ENCODE measurements at regions not wholly inside any gene's neighbourhood (a gene's known extent, or its start where the extent isn't known, plus 50 kb on each side); places are given as distances from the start of the nearest gene placed in this dataset.

GRCh38 chr18:22114526-22115321, 54.7 kb upstream of the GATA6 start:
- no peak overlapping the region for H3T11ph ChIP-seq (ENCODE audit: low read length)
- no peak for DNase-seq
- no peaks in the 10 kb centered on the region for H3K4me1 ChIP-seq (ENCODE audit: insufficient read depth, low read length)
- no peak overlapping the region for H2BK120ac ChIP-seq (ENCODE audit: low read depth, low read length, poor library complexity, severe bottlenecking)
- WGBS (ENCODE audit: extremely low coverage, insufficient read length, low lambda C conversion rate) = no CpG with 5 or more reads among the region's 7 CpGs
- no peaks in the 10 kb centered on the region for H3K79me1 ChIP-seq (ENCODE audit: insufficient read depth, low read depth, low read length, poor library complexity, severe bottlenecking)
- H3K9ac ChIP-seq (ENCODE audit: extremely low read depth, insufficient read length, low read length) = no peak overlapping the region
- no peak overlapping the region for H3K4ac ChIP-seq (ENCODE audit: low read depth, low read length)
- no peak overlapping the region for H2BK5ac ChIP-seq (ENCODE audit: insufficient read length, low read length)
- no peaks in the 10 kb centered on the region for H3K79me2 ChIP-seq (ENCODE audit: insufficient read depth, low read length)
- H2BK15ac ChIP-seq (ENCODE audit: low read depth, low read length) = no peak overlapping the region
- TF ChIP-seq, protein P1, sequence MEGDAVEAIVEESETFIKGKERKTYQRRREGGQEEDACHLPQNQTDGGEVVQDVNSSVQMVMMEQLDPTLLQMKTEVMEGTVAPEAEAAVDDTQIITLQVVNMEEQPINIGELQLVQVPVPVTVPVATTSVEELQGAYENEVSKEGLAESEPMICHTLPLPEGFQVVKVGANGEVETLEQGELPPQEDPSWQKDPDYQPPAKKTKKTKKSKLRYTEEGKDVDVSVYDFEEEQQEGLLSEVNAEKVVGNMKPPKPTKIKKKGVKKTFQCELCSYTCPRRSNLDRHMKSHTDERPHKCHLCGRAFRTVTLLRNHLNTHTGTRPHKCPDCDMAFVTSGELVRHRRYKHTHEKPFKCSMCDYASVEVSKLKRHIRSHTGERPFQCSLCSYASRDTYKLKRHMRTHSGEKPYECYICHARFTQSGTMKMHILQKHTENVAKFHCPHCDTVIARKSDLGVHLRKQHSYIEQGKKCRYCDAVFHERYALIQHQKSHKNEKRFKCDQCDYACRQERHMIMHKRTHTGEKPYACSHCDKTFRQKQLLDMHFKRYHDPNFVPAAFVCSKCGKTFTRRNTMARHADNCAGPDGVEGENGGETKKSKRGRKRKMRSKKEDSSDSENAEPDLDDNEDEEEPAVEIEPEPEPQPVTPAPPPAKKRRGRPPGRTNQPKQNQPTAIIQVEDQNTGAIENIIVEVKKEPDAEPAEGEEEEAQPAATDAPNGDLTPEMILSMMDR (conservative IDR thresholded peaks at IDR 0.05) = no peak
- peaks cover 3% of the 10 kb centered on the region; the same call in 1 of the 2 replicates for H3K27me3 Mint-ChIP-seq (ENCODE audit: low read depth)
- no peak overlapping the region for H3K23ac ChIP-seq (ENCODE audit: insufficient read length, low read depth, low read length)
- no peak overlapping the region for H2BK20ac ChIP-seq (ENCODE audit: low read depth, low read length, poor library complexity, severe bottlenecking)
- no peak overlapping the region for H2AFZ ChIP-seq (ENCODE audit: low read length)
- no peaks in the 10 kb centered on the region for H4K20me1 ChIP-seq (ENCODE audit: control insufficient read depth, insufficient read depth, insufficient read length)
- no peak overlapping the region for H4K91ac ChIP-seq (ENCODE audit: insufficient read length, low read depth, low read length)
- H2BK12ac ChIP-seq (ENCODE audit: insufficient read length, low read depth, low read length) = no peak overlapping the region
- H3K27me3 ChIP-seq (ENCODE audit: insufficient read depth, low read length) = no peaks in the 10 kb centered on the region
- H3K9me3 ChIP-seq (ENCODE audit: control insufficient read depth, low read depth, low read length) = no peaks in the 10 kb centered on the region
- H3K27ac ChIP-seq (ENCODE audit: insufficient read length, low read depth, low read length) = no peak overlapping the region
- no peak overlapping the region for H2AK5ac ChIP-seq (ENCODE audit: insufficient read length, low read length)
- no peak overlapping the region for H3K56ac ChIP-seq (ENCODE audit: insufficient read length, low read depth, low read length)
- no peak overlapping the region for H3K18ac ChIP-seq (ENCODE audit: insufficient read length, low read depth, low read length)
- no peaks in the 10 kb centered on the region for H3K9me3 Mint-ChIP-seq
- no peak overlapping the region for H3K27ac Mint-ChIP-seq
- no peaks in the 10 kb centered on the region for H3K36me3 Mint-ChIP-seq (ENCODE audit: insufficient read depth in 1 of 3, low read depth in 3 of 3)
- H4K8ac ChIP-seq (replicated peaks; ENCODE audit: insufficient read length, low read depth, low read length) = no peak overlapping the region
- H3K4me2 ChIP-seq (ENCODE audit: insufficient read depth, insufficient read length, low read length) = no peak overlapping the region
- no peaks in the 10 kb centered on the region for H3K23me2 ChIP-seq (ENCODE audit: insufficient read length, low read depth, low read length, poor library complexity, severe bottlenecking)
- no peak overlapping the region for H3K14ac ChIP-seq (ENCODE audit: insufficient read depth, low read length)
- no peak overlapping the region for H3K4me3 Mint-ChIP-seq
- no peak overlapping the region for H4K5ac ChIP-seq (ENCODE audit: insufficient read length, low read depth, low read length)
- H3K4me1 Mint-ChIP-seq = peaks cover 7 to 13% of the 10 kb centered on the region in 2 experiments; a peak in 3 of 4 replicates

Data from H9 (cell line).